K562 (cell line): ENCODE measurements at regions not wholly inside any gene's neighbourhood (a gene's known extent, or its start where the extent isn't known, plus 50 kb on each side); places are given as distances from the start of the nearest gene placed in this dataset.
A peak's percentile ranks its signal among the peaks of the same experiment; 100 is the strongest.

ENCODE experiments used
- CHD1 ChIP-seq: fragments of 200-600 bp; sonication (generic); IDR thresholded peaks from one replicate; pipeline ENCODE4 v1.6.1; 2012; ENCODE audit warnings: mild to moderate bottlenecking, moderate library complexity, low read length, inconsistent platforms
- FOSL1 ChIP-seq: fragments of 200-800 bp; sonication (Bioruptor generic); conservative IDR thresholded peaks from 2 replicates; pipeline ENCODE4 v1.6.1; 2016; ENCODE audit warnings: missing genetic modification characterization, missing compliant biosample characterization
- FOXK2 ChIP-seq, 2 experiments: fragments of 450-650 bp; IDR thresholded peaks in 1 of 2; conservative IDR thresholded peaks in 1 of 2; 2 replicates each; pipeline ENCODE4 v1.6.1; 2016; ENCODE audit warnings: low read depth in 2 of 2, mild to moderate bottlenecking in 1 of 2
- GATA2 ChIP-seq: sonication (generic); formaldehyde crosslinking; IDR thresholded peaks from 2 replicates; pipeline ENCODE4 v1.4.0; 2020; ENCODE audit warnings: mild to moderate bottlenecking, missing genetic modification reagents
- HDAC2 ChIP-seq: fragments of 450-650 bp; IDR thresholded peaks from 2 replicates; pipeline ENCODE4 v1.6.1; 2016; ENCODE audit warnings: mild to moderate bottlenecking
- HLTF ChIP-seq: fragments of 450-650 bp; IDR thresholded peaks from 2 replicates; pipeline ENCODE4 v1.6.1; 2016
- HMGN3 ChIP-seq: IDR thresholded peaks from 2 replicates; pipeline ENCODE4 v1.6.1; 2011; ENCODE audit warnings: borderline replicate concordance, low read depth, mild to moderate bottlenecking, mixed read lengths, low read length; ENCODE audit not compliant: insufficient read length; ENCODE audit errors: extremely low read depth
- PHF8 ChIP-seq: fragments of 200-600 bp; sonication (generic); IDR thresholded peaks from 2 replicates; pipeline ENCODE4 v1.6.1; 2012; ENCODE audit warnings: mixed run types, mild to moderate bottlenecking, inconsistent platforms, low read length, moderate library complexity, borderline replicate concordance
- RBFOX2 ChIP-seq: fragments of 200-400 bp; formaldehyde crosslinking; IDR thresholded peaks from 2 replicates; pipeline ENCODE4 v1.6.1; 2017; ENCODE audit warnings: low read depth, mild to moderate bottlenecking, low read length, moderate library complexity
- RFX7 ChIP-seq: fragments of 250-450 bp; sonication (Bioruptor Pico); IDR thresholded peaks from 2 replicates; pipeline ENCODE4 v1.5.1; 2021; ENCODE audit warnings: mild to moderate bottlenecking
- SAFB2 ChIP-seq: fragments of 200-400 bp; formaldehyde crosslinking; IDR thresholded peaks from 2 replicates; pipeline ENCODE4 v1.6.1; 2018; ENCODE audit warnings: borderline replicate concordance, low read length, low read depth, moderate library complexity; ENCODE audit not compliant: severe bottlenecking
- SMARCC2 ChIP-seq: fragments of 450-650 bp; IDR thresholded peaks from 2 replicates; pipeline ENCODE4 v1.6.1; 2017; ENCODE audit warnings: antibody characterized with exemption, moderate library complexity, mild to moderate bottlenecking, low read depth
- U2AF1 ChIP-seq: fragments of 200-400 bp; formaldehyde crosslinking; optimal IDR thresholded peaks from 2 replicates; pipeline ENCODE3; 2017; ENCODE audit warnings: mild to moderate bottlenecking, low read depth, low read length, moderate library complexity
- ZC3H11A ChIP-seq: IDR thresholded peaks from 2 replicates; pipeline ENCODE4 v1.6.1; 2012; ENCODE audit warnings: low read depth, low read length, improper control_type of control experiment
- ZNF263 ChIP-seq: sonication (generic); formaldehyde crosslinking; IDR thresholded peaks from 2 replicates; pipeline ENCODE4 v1.8.0; 2022; ENCODE audit warnings: mild to moderate bottlenecking, missing genetic modification reagents, borderline replicate concordance
- ZZZ3 ChIP-seq: fragments of 450-650 bp; IDR thresholded peaks from 2 replicates; pipeline ENCODE4 v1.6.1; 2016; ENCODE audit warnings: antibody characterized with exemption, mild to moderate bottlenecking, moderate library complexity
- TF ChIP-seq, protein P1 (sequence below): sonication (generic); formaldehyde crosslinking; IDR thresholded peaks from 2 replicates; pipeline ENCODE4 v1.8.1; 2023; ENCODE audit warnings: mild to moderate bottlenecking, missing genetic modification reagents
- TF ChIP-seq, protein P2 (sequence below): fragments of 450-650 bp; IDR thresholded peaks from 2 replicates; pipeline ENCODE4 v1.6.1; 2016; ENCODE audit warnings: borderline replicate concordance
- TF ChIP-seq, protein P3 (sequence below), 2 experiments: fragments of 450-650 bp; IDR thresholded peaks; 2 replicates each; pipeline ENCODE4 v1.6.1; 2016
- TF ChIP-seq, protein P4 (sequence below): fragments of 450-650 bp; formaldehyde crosslinking; IDR thresholded peaks from 2 replicates; pipeline ENCODE4 v1.4.0; 2020; ENCODE audit warnings: mild to moderate bottlenecking, mixed read lengths

DNA sequence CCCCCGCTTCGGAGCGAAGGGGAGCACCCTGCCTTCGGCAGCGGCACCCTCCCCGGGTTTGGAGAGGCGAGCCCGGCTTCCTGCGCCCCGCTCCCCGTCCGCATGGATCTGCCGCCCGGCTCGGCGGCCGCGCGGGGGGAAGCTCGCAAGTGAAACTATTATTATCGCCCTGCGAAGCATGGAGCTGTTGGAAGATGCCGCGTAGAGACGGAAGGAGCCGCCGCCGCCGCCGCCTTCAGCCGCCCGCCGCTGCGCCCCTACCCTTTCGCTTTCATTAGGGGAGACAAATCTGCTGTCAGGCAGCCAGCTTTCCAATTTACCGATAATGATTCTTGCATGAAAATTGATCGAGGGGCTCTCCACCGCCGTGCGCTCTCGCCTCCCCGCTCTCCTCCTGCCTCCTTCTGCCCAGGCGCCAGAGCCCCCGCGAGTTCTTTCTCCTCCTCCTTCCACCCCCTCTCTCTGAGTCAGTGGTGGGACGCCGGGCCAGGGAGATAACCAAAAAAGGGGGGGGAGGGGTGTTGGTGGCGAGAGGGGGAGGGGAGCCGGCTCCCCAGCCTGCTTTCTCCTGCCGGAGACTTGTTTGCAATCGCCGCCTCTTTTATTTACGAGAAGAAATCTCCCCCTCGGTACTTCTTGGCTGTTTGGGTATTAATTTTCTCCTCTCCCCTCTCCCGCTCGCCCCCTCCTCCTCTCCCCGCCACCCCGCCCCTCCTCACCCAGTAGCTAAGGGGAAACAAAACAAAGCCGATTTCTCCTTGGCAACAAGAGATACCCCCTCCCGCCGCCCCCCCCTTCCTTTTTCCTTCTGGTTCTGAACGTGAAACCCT, 58.0 kb upstream of the GSE1 start (continued):
- TF ChIP-seq HMGN3: peak; percentile 92
- TF ChIP-seq ZNF263 (CRISPR knock-in tag): peak; percentile 84
- peak; percentile 68; the same call in 1 of the 2 replicates for TF ChIP-seq HLTF
- TF ChIP-seq, protein P1, sequence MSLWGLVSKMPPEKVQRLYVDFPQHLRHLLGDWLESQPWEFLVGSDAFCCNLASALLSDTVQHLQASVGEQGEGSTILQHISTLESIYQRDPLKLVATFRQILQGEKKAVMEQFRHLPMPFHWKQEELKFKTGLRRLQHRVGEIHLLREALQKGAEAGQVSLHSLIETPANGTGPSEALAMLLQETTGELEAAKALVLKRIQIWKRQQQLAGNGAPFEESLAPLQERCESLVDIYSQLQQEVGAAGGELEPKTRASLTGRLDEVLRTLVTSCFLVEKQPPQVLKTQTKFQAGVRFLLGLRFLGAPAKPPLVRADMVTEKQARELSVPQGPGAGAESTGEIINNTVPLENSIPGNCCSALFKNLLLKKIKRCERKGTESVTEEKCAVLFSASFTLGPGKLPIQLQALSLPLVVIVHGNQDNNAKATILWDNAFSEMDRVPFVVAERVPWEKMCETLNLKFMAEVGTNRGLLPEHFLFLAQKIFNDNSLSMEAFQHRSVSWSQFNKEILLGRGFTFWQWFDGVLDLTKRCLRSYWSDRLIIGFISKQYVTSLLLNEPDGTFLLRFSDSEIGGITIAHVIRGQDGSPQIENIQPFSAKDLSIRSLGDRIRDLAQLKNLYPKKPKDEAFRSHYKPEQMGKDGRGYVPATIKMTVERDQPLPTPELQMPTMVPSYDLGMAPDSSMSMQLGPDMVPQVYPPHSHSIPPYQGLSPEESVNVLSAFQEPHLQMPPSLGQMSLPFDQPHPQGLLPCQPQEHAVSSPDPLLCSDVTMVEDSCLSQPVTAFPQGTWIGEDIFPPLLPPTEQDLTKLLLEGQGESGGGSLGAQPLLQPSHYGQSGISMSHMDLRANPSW (CRISPR knock-in tag): no peak; the same call in 1 of the 2 replicates
- no peak for TF ChIP-seq RFX7 (CRISPR knock-in tag)
- TF ChIP-seq SAFB2: no peak
- peak; percentile 28 for TF ChIP-seq U2AF1
- TF ChIP-seq, protein P2, sequence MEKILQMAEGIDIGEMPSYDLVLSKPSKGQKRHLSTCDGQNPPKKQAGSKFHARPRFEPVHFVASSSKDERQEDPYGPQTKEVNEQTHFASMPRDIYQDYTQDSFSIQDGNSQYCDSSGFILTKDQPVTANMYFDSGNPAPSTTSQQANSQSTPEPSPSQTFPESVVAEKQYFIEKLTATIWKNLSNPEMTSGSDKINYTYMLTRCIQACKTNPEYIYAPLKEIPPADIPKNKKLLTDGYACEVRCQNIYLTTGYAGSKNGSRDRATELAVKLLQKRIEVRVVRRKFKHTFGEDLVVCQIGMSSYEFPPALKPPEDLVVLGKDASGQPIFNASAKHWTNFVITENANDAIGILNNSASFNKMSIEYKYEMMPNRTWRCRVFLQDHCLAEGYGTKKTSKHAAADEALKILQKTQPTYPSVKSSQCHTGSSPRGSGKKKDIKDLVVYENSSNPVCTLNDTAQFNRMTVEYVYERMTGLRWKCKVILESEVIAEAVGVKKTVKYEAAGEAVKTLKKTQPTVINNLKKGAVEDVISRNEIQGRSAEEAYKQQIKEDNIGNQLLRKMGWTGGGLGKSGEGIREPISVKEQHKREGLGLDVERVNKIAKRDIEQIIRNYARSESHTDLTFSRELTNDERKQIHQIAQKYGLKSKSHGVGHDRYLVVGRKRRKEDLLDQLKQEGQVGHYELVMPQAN: peak; percentile 63; the same call in 1 of the 2 replicates
- TF ChIP-seq RBFOX2: peak; percentile 94
- TF ChIP-seq PHF8: peak; percentile 56; the same call in 1 of the 2 replicates
- no peak; a peak in 1 of 4 replicates for TF ChIP-seq FOXK2 (conservative IDR thresholded peaks at IDR 0.05 in 1 of 2, IDR thresholded peaks at IDR 0.05 in 1 of 2; ENCODE audit: low read depth in 2 of 2)
- no peak for TF ChIP-seq ZZZ3
- peak; percentile 77 for TF ChIP-seq GATA2 (CRISPR knock-in tag)
- TF ChIP-seq, protein P3, sequence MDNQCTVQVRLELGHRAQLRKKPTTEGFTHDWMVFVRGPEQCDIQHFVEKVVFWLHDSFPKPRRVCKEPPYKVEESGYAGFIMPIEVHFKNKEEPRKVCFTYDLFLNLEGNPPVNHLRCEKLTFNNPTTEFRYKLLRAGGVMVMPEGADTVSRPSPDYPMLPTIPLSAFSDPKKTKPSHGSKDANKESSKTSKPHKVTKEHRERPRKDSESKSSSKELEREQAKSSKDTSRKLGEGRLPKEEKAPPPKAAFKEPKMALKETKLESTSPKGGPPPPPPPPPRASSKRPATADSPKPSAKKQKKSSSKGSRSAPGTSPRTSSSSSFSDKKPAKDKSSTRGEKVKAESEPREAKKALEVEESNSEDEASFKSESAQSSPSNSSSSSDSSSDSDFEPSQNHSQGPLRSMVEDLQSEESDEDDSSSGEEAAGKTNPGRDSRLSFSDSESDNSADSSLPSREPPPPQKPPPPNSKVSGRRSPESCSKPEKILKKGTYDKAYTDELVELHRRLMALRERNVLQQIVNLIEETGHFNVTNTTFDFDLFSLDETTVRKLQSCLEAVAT (IDR thresholded peaks at IDR 0.05): peak; percentile 87 to 93; a peak in 3 of 4 replicates
- peak; percentile 93 for TF ChIP-seq CHD1
- peak; percentile 24; the same call in 1 of the 2 replicates for TF ChIP-seq SMARCC2
- TF ChIP-seq HDAC2: peak; percentile 29; the same call in 1 of the 2 replicates
- peak; percentile 66; the same call in 1 of the 2 replicates for TF ChIP-seq ZC3H11A
- peak; percentile 96 for TF ChIP-seq FOSL1
- TF ChIP-seq, protein P4, sequence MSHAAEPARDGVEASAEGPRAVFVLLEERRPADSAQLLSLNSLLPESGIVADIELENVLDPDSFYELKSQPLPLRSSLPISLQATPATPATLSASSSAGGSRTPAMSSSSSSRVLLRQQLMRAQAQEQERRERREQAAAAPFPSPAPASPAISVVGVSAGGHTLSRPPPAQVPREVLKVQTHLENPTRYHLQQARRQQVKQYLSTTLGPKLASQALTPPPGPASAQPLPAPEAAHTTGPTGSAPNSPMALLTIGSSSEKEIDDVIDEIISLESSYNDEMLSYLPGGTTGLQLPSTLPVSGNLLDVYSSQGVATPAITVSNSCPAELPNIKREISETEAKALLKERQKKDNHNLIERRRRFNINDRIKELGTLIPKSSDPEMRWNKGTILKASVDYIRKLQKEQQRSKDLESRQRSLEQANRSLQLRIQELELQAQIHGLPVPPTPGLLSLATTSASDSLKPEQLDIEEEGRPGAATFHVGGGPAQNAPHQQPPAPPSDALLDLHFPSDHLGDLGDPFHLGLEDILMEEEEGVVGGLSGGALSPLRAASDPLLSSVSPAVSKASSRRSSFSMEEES (CRISPR knock-in tag): no peak
